Osteocyte (in vitro differentiated cells): ENCODE measurements at regions not wholly inside any gene's neighbourhood (a gene's known extent, or its start where the extent isn't known, plus 50 kb on each side); places are given as distances from the start of the nearest gene placed in this dataset.

Source experiments
- DNase-seq: peaks from one replicate; pipeline ENCODE4 v3.0.0; 2021; ENCODE audit warnings: mixed read lengths; ENCODE audit not compliant: unreplicated experiment; ENCODE audit errors: extremely low spot score
- H3K27ac Mint-ChIP-seq: one replicate; pipeline ENCODE4 v1.8.0; 2021; ENCODE audit warnings: mild to moderate bottlenecking, mixed read lengths; ENCODE audit not compliant: unreplicated experiment
- H3K27me3 Mint-ChIP-seq: one replicate; pipeline ENCODE4 v1.8.0; 2021; ENCODE audit warnings: mixed read lengths; ENCODE audit not compliant: unreplicated experiment
- H3K36me3 Mint-ChIP-seq: one replicate; pipeline ENCODE4 v1.8.0; 2021; ENCODE audit warnings: mixed read lengths; ENCODE audit not compliant: unreplicated experiment
- H3K4me1 Mint-ChIP-seq: one replicate; pipeline ENCODE4 v1.8.0; 2021; ENCODE audit warnings: mixed read lengths; ENCODE audit not compliant: unreplicated experiment
- H3K4me3 Mint-ChIP-seq: one replicate; pipeline ENCODE4 v1.8.0; 2021; ENCODE audit warnings: mild to moderate bottlenecking, moderate library complexity, mixed read lengths; ENCODE audit not compliant: unreplicated experiment
- H3K9me3 Mint-ChIP-seq: one replicate; pipeline ENCODE4 v1.8.0; 2021; ENCODE audit warnings: mixed read lengths; ENCODE audit not compliant: unreplicated experiment
- TF ChIP-seq, protein P1 (sequence below): fragments of 200-600 bp; sonication (generic); IDR thresholded peaks from 2 replicates; pipeline ENCODE4 v1.5.0; 2021; ENCODE audit warnings: antibody characterized with exemption, mild to moderate bottlenecking, moderate library complexity

DNA sequence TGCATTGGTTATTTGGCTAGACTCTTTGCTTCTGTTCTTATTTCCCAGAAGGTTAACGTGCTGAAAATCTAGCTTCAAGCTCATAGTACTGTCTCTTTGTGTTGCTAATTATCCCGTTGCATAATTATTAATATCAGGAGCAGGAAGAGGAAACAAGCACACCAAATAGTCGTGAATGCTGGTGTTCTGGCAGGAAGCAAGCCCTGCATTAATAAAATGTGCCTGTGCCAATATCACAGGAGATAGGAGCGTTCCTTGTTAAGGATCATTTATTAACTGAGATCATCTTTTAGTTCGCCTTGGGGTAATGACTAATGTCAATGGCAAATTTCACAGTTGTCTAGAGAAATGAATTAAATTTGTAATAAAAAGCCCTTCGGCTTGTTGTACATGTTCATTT lies 893.0 kb upstream of the POU3F3 start:
- no peak overlapping the region for H3K4me3 Mint-ChIP-seq
- no peaks in the 10 kb centered on the region for H3K4me1 Mint-ChIP-seq
- H3K27me3 Mint-ChIP-seq: peaks cover 18% of the 10 kb centered on the region
- H3K36me3 Mint-ChIP-seq: no peaks in the 10 kb centered on the region
- TF ChIP-seq, protein P1, sequence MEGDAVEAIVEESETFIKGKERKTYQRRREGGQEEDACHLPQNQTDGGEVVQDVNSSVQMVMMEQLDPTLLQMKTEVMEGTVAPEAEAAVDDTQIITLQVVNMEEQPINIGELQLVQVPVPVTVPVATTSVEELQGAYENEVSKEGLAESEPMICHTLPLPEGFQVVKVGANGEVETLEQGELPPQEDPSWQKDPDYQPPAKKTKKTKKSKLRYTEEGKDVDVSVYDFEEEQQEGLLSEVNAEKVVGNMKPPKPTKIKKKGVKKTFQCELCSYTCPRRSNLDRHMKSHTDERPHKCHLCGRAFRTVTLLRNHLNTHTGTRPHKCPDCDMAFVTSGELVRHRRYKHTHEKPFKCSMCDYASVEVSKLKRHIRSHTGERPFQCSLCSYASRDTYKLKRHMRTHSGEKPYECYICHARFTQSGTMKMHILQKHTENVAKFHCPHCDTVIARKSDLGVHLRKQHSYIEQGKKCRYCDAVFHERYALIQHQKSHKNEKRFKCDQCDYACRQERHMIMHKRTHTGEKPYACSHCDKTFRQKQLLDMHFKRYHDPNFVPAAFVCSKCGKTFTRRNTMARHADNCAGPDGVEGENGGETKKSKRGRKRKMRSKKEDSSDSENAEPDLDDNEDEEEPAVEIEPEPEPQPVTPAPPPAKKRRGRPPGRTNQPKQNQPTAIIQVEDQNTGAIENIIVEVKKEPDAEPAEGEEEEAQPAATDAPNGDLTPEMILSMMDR: no peak
- no peaks in the 10 kb centered on the region for H3K9me3 Mint-ChIP-seq
- no peak overlapping the region for H3K27ac Mint-ChIP-seq
- no peak for DNase-seq

GRCh38 chr2:103961862-103962261 lies 892.1 kb upstream of the POU3F3 start:
- H3K36me3 Mint-ChIP-seq: no peaks in the 10 kb centered on the region
- no peaks in the 10 kb centered on the region for H3K9me3 Mint-ChIP-seq
- no peak overlapping the region for H3K27ac Mint-ChIP-seq
- TF ChIP-seq, protein P1: no peak
- DNase-seq: no peak
- H3K4me3 Mint-ChIP-seq: no peak overlapping the region
- no peaks in the 10 kb centered on the region for H3K4me1 Mint-ChIP-seq
- peaks cover 11% of the 10 kb centered on the region for H3K27me3 Mint-ChIP-seq

DNA sequence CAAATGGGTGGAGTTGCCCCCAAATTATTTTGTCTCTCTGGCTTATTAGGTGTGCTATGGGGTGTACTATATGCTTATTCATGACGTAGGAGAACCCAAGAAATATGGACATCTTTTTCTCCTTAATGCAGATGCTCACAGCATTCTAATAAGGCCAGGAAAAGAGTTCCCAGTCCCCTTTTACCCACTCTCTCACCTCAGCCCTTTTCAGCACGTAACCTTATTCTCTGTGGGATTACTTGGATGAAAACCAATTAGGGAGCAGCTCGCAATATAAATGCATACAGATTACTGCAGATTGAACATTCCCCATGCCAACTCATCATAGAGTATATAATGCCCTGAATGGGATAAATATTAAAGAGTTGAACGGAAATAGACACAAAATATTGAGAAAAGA lies 891.2 kb upstream of the POU3F3 start:
- no peaks in the 10 kb centered on the region for H3K4me1 Mint-ChIP-seq
- H3K4me3 Mint-ChIP-seq: no peak overlapping the region
- DNase-seq: no peak
- peaks cover 5% of the 10 kb centered on the region for H3K27me3 Mint-ChIP-seq
- TF ChIP-seq, protein P1: no peak
- H3K27ac Mint-ChIP-seq: no peak overlapping the region
- H3K36me3 Mint-ChIP-seq: no peaks in the 10 kb centered on the region
- H3K9me3 Mint-ChIP-seq: peaks cover 5% of the 10 kb centered on the region

DNA sequence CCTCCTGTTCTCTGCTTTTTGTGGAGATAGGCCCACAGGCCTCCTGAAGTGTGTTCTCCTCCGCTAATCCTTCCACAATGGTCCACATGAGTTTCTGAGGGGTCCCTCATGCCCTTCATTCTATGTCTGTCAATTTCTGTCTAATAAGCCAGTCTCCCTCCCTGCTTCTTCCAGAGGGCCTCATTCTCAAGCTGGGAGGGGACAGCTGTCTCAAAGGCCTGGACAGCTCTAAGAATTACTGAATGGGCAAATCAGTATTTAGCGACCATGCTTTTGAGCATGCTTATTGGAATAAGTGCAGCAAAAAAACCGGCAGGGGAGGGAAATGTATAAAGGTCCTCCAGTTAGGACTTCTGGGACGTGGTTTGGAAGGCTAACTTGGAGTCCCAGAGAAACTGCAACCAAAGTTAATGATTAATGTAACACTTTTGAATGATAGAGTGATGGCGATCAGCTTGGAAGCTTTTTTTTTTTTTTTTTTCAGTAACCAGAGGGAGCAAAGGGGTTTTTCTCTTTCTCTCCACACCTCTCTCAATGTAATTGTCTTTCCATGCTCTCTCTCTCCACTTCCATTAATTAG lies 890.7 kb upstream of the POU3F3 start:
- peaks cover 5% of the 10 kb centered on the region for H3K9me3 Mint-ChIP-seq
- no peak overlapping the region for H3K4me3 Mint-ChIP-seq
- TF ChIP-seq, protein P1: no peak
- no peaks in the 10 kb centered on the region for H3K36me3 Mint-ChIP-seq
- H3K27me3 Mint-ChIP-seq: peaks cover 4% of the 10 kb centered on the region
- H3K4me1 Mint-ChIP-seq: no peaks in the 10 kb centered on the region
- DNase-seq: no peak
- no peak overlapping the region for H3K27ac Mint-ChIP-seq

DNA sequence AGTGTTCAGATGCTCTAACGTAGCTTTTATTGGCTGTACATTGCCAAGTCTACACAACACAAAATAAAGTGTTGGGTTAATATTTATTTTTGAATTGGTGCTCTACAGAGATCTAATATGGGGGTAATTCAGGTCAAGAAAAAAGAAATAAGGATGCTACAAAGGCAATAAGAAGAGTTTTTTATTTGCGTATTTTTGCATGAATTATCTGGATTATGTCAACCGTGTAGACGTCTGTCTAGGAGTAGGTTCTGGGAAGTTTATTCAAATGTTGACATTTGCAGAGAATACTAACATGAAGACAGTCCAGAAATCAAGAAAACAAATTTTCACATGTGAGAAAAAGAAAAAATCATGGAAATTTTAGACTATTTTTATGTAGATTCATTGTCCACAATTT lies 876.7 kb upstream of the POU3F3 start:
- no peaks in the 10 kb centered on the region for H3K9me3 Mint-ChIP-seq
- H3K4me1 Mint-ChIP-seq: no peaks in the 10 kb centered on the region
- no peak for DNase-seq
- TF ChIP-seq, protein P1: no peak
- no peak overlapping the region for H3K4me3 Mint-ChIP-seq
- no peak overlapping the region for H3K27ac Mint-ChIP-seq
- no peaks in the 10 kb centered on the region for H3K36me3 Mint-ChIP-seq
- no peaks in the 10 kb centered on the region for H3K27me3 Mint-ChIP-seq
